ENCODE measurements at regions not wholly inside any gene's neighbourhood (a gene's known extent, or its start where the extent isn't known, plus 50 kb on each side); places are given as distances from the start of the nearest gene placed in this dataset.

DNA sequence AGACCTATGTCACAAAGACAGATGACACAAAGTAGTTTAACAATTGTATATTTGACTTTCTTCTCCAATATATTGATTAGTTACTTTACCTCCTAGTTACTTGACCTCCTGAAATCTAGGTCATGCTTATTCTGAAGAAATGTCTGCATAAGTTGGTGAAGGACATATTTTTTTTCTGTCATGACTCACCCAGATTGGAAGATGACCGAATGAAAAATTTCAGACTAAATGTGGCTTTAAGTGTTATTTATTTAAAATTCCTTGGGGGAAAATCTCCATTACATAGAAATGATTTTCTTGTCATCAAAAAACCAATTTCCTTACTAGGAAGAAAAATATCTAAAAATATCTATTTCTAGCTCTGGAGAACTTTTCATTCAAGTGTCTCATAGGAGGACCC lies 217.1 kb downstream of the POSTN start:
- Histone ChIP-seq H2AFZ (ENCODE audit: low read depth, low read length) (no peak overlapping the region), H3K36me3 (ENCODE audit: control insufficient read depth, insufficient read depth, low read length) (no peaks in the 10 kb centered on the region), H3K9me1 (ENCODE audit: control insufficient read depth, insufficient read depth, low read length) (no peaks in the 10 kb centered on the region), H3K9ac (ENCODE audit: insufficient read depth in 1 of 2, low read depth in 2 of 2, low read length in 2 of 2) (no peak overlapping the region), H4K20me1 (replicated peaks; ENCODE audit: control insufficient read depth, insufficient read depth, low read length) (no peaks in the 10 kb centered on the region), H3K4me1 (replicated peaks in 1 of 2; ENCODE audit: control insufficient read depth in 2 of 2, insufficient read depth in 2 of 2, low read length in 2 of 2) (no peaks in the 10 kb centered on the region), H3K27ac (ENCODE audit: extremely low read depth, low read depth, low read length) (no peak overlapping the region), H3K79me2 (ENCODE audit: control insufficient read depth, insufficient read depth, low read length) (no peaks in the 10 kb centered on the region), H3K4me2 (ENCODE audit: insufficient read depth, low read length) (no peak overlapping the region), H3K4me3 (no peak overlapping the region), H3K27me3 (ENCODE audit: control insufficient read depth in 2 of 2, insufficient read depth in 2 of 2, low read length in 2 of 2) (no peaks in the 10 kb centered on the region), H3K9me3 (replicated peaks; ENCODE audit: control insufficient read depth, insufficient read depth, low read depth, low read length) (no peaks in the 10 kb centered on the region)
- intact Hi-C loops (cut with micrococcal nuclease), result no loop called here
- ChIA-PET POLR2A (no interaction called here), CTCF (ENCODE audit: low intra/inter-chr PET ratio) (no interaction called here)
- DNase-seq (ENCODE audit: extremely low read depth in 1 of 4, low spot score in 3 of 4) (no peak), ATAC-seq (no peak), FAIRE-seq (no peak)
- TF ChIP-seq, protein P1, sequence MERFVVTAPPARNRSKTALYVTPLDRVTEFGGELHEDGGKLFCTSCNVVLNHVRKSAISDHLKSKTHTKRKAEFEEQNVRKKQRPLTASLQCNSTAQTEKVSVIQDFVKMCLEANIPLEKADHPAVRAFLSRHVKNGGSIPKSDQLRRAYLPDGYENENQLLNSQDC (CRISPR knock-in tag; IDR thresholded peaks at IDR 0.05), result no peak
- TF ChIP-seq SAFB (IDR thresholded peaks at IDR 0.05; ENCODE audit: borderline replicate concordance, low read depth, low read length) (no peak), E2F3 (CRISPR knock-in tag; IDR thresholded peaks at IDR 0.05) (no peak), ZNF24 (IDR thresholded peaks at IDR 0.05) (no peak), POLR3A (IDR thresholded peaks at IDR 0.05; ENCODE audit: borderline replicate concordance, extremely low read depth, insufficient read depth, insufficient read length) (no peak)
- BruUV-seq (replicated peaks), result no TSS peak
- in situ Hi-C loops (cut with MboI), result no loop called here
- WGBS (ENCODE audit: insufficient coverage, low coverage, missing lambda C conversion rate), result 0% methylated on average over 1 of the region's 1 CpG

DNA sequence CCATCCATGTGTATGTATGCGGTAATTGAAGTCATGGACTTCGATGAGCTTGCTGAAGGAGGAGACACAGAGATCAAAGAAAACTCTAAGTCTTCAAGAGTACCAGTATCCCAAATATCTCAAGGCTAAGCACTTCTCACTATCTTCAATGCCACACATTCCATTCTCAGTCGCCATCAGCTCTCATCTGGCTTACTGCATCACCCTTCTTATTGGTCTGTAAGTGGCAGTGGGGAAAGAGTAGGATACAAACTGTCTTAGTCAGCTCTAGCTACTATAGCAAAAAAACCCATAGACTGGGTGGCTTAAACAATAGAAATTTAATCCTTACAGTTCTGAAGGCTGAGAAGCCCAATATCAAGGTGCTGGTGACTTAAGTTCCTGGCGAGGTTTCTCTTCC lies 218.7 kb downstream of the POSTN start:
- no peaks in the 10 kb centered on the region for H4K20me1 ChIP-seq (replicated peaks; ENCODE audit: control insufficient read depth, insufficient read depth, low read length)
- BruUV-seq (replicated peaks), result no TSS peak
- H3K36me3 ChIP-seq (ENCODE audit: control insufficient read depth, insufficient read depth, low read length), result no peaks in the 10 kb centered on the region
- no peaks in the 10 kb centered on the region for H3K9me3 ChIP-seq (replicated peaks; ENCODE audit: control insufficient read depth, insufficient read depth, low read depth, low read length)
- POLR2A ChIA-PET, result no interaction called here
- no peaks in the 10 kb centered on the region for H3K79me2 ChIP-seq (ENCODE audit: control insufficient read depth, insufficient read depth, low read length)
- H3K4me2 ChIP-seq (ENCODE audit: insufficient read depth, low read length), result no peak overlapping the region
- no peaks in the 10 kb centered on the region for H3K9me1 ChIP-seq (ENCODE audit: control insufficient read depth, insufficient read depth, low read length)
- in situ Hi-C loops (cut with MboI) (no loop called here), intact Hi-C loops (cut with micrococcal nuclease) (no loop called here)
- DNase-seq (ENCODE audit: extremely low read depth in 1 of 4, low spot score in 3 of 4), result no peak
- ATAC-seq, result no peak
- CTCF ChIA-PET (ENCODE audit: low intra/inter-chr PET ratio), result no interaction called here
- H3K4me3 ChIP-seq, result no peak overlapping the region
- H3K4me1 ChIP-seq (replicated peaks in 1 of 2; ENCODE audit: control insufficient read depth in 2 of 2, insufficient read depth in 2 of 2, low read length in 2 of 2), result no peaks in the 10 kb centered on the region
- no peak overlapping the region for H2AFZ ChIP-seq (ENCODE audit: low read depth, low read length)
- no peak overlapping the region for H3K27ac ChIP-seq (ENCODE audit: extremely low read depth, low read depth, low read length)
- no peak for TF ChIP-seq ZNF77 (CRISPR knock-in tag; IDR thresholded peaks at IDR 0.05)
- H3K27me3 ChIP-seq (ENCODE audit: control insufficient read depth in 2 of 2, insufficient read depth in 2 of 2, low read length in 2 of 2), result no peaks in the 10 kb centered on the region
- WGBS (ENCODE audit: insufficient coverage, low coverage, missing lambda C conversion rate), result 2% methylated on average over 4 of the region's 4 CpGs
- H3K9ac ChIP-seq (ENCODE audit: insufficient read depth in 1 of 2, low read depth in 2 of 2, low read length in 2 of 2), result no peak overlapping the region
- no peak for FAIRE-seq
